Muscle of back (tissue), 3 donors: ENCODE measurements at regions not wholly inside any gene's neighbourhood (a gene's known extent, or its start where the extent isn't known, plus 50 kb on each side); places are given as distances from the start of the nearest gene placed in this dataset.

Experiments used
- DNase-seq, 3 donors: peaks; one replicate each; pipeline versions ENCODE4 v3.0.0 to v3.0.0-alpha.2; 2013

DNA sequence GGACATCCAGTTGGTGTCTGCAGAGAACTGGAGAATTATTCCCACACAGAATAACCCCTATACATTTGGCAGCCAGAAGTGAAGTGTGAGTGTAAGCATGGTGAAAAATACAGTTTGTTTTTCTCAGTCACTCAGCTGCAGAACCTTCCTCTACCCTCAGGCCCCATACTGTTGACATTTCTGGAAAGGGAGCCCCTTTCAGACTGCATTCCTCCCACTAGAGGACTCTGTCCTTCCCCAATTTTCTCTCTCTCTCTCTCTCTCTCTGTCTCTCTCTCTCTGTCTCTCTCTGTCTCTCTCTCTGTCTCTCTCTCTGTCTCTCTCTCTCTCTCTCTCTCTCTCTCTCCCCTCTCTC, 86.8 kb upstream of the STEAP1B start:
- DNase-seq: peak in 1 of 3 donors; percentile 65

DNA sequence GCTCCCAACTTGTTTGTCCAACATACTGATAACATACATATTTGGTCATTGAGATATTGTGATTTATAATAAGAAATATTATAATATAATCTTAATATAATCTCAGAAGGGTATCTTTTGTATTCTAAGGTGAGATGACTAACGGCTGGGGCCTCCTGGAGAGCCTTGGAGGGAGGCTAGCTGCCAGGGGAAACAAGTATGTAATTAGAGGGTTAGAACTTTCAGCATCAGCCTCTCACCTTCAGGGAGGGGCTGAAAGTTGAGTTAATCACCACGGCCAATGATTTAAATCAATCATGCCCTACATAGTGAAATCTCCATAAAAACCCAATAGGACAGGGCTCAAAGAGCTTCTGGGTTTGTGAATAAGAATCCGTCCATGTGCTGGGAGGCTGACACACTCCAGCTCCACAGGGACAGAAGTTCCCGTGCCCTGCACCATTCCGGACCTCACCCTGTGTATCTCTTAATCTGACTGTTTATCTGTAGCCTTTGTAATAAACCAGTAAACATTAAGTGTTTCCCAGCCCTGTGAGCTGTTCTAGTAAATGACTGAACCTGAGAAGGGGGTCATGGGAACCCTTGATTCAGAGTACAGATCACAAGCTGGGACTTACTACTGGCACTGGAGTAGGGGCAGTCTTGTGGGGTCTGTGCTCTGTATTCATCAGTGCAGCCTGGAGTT, 86.3 kb upstream of the STEAP1B start:
- no peak for DNase-seq

DNA sequence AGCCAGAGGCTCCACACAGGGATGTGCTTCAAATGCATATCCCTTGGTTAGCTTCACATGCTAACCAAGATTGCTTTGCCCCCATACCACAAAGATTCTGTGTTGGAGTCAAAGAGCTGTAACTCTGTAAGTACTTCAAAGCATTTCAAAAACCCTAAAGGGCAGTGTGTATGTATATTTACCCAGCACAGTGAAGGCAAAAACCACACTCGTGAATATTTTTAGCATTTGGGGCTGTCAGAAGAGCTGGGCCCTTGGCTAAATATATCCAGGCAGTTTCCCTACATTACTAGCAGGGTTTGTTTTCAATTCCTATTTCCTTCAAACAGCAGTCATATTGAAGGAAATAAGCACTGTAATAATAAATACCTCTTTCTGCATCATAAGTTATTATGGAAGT, 84.2 kb upstream of the STEAP1B start:
- DNase-seq: no peak

DNA sequence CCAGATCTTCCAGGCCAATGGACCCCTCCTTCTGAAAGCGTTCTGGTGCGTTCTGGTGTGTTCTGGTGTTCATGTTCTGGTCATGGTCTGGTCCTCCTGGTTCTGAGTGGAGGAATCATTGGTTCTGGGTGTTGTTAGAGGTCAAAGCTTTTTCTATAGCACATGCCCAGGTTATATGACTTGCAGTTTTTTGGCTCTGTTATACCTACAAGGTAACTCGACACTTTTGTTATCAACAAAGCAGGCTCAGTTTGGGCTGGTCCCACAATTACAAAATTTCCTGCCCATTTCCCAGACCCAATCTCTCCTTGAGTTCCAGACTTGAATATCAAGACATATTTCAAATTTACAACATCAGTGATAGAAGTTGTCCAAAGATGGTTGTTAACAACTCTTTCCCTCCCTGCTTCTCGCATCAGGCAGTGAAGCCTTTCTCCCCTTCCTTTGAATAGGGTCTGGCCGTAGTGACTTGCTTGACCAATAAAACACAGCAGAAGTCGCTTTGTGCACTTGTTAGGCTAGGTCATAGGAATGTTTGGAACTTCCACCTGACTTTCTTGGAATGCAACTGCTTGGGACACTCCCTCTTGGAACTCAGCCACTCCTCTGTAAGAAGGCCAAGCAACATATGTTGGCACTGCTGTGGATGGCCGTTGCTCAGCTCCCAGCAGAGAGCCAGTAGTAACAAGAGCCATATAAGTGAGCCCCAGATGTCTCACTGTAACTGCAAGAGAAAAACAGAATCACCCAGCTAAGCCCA, 83.1 kb upstream of the STEAP1B start:
- peak in 2 of 3 donors; percentile 69 to 78 for DNase-seq

DNA sequence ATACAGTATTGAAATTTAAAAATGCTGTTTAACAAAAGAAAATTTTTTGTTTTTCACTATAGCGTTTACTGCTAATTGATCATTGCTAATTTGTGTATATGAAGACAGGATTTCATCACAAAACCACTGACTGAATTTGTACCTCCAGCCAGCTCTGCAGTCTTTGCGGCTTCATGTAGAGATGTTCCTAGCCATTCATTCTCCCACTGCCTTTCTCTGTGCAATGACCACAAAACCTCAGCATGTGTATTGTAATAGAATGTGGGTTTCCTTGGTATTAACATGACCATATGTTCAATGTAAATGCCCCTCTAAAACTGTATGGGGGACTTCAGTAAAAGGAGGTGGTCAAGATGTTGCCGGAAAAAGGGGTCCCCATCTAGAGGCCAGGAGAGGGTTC, 81.1 kb upstream of the STEAP1B start:
- DNase-seq: no peak

DNA sequence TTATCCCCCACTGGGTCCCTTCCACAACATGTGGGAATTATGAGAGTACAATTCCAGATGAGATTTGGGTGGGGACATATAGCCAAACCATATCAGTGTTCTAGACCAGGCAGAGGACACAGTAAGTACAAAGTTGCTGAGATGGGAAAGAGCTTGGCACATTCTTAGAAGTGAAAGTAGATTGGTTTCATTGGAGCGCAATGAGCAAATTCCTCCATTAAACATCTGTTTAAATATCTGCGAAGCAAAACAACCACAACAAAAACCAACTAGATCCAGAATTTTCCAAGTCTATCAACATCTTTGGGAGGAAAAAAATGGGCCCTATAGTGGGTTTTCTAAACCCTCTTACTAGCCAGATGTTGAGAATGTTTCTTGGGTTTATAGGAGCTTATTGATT, 80.0 kb upstream of the STEAP1B start:
- DNase-seq: no peak

DNA sequence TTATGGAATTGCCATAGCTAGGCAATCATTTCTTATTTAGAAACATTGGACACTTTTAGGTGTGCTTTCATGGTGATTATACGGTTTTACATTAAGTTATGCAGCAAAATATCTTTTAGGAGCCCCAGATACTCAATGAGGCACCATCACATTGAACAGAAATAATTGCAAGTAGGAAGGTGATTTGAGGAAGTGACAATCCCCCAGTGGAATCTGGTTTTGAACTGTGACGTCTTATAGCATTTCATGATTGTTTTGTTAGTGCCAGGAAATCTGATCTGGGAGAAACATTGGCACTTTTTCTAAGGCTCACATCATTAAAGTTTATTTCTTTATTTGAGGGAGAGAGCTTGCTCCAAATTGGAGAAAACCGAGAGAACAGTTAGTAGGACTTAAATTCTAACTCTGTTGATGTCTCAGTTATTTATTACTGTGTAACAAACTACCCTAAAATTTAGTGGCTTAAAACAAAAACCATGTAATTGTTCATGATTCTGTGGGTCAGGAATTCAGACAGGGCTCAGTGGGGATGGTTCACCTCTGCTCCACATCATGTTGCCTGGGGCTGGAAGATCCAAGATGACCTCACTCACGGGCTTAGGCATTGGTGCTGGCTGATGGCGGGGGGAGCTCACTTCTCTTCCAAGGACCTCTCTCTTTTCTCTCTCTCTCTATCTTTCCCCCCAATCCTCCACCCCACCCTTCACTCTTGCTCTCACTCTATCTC, 78.2 kb upstream of the STEAP1B start:
- DNase-seq: no peak

DNA sequence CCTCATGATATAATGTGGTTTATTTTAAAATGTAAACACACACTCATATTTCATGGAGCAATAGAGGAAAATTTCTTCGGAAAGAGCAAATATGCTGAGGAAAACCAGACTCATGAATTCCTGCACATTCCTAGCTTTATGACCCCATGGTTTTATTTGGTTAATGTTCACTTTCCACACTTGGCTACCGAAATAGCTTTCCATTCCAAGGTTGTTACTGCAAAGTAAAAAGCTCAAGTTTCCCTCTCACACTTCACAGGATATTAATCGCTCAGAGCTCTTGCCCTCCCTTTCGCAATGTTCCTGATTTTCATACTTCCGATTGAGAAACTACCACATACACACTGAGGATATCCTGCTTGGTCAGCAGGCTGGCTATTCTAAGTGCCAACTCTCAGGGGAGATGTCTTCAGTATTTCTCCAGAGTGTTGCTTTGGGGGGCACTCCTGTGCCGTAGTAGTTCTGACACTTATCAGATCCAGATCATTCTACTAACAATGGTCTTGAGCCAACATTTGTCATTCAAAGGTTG, 77.5 kb upstream of the STEAP1B start:
- peak; percentile 78 to 91 (median 87) for DNase-seq

DNA sequence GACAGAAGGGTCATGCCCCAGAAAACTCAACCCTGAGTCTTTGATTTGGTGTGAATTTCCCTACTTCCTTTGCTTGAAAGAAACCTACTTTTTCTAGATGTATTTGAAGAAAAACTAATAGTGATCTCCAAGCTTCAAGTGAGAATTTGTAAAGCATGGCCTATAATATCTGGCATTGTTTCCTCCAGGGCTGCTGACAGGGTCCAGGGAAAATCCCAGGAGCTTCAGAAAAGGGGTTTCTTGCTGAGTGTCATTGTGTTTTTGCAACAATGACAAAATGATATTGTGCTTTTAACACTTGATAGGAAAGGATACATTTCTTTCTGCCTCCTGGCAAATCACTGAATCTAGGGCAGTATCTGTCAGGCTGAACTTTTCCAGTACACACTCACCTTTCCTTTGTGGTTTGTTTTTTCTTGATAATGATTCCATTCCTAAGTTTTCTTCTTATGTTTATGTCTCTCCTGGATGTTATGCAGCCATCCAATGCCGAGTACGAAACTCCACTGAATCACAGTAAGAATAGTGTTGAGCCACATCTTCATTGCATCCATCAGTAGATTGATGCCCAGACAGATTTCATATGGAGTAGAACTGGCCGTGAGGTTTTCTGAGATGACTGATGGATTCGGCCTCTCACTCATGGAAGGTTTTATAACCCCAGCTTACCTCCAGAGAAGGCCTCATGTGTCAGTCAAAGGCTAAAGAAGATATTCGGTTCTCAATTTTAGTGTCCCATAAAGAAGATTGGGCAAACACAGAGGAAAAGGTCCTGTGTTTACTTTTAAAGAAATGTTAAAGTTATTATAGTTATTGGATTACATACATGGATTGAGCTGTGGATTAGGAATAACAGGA, 76.9 kb upstream of the STEAP1B start:
- no peak for DNase-seq

DNA sequence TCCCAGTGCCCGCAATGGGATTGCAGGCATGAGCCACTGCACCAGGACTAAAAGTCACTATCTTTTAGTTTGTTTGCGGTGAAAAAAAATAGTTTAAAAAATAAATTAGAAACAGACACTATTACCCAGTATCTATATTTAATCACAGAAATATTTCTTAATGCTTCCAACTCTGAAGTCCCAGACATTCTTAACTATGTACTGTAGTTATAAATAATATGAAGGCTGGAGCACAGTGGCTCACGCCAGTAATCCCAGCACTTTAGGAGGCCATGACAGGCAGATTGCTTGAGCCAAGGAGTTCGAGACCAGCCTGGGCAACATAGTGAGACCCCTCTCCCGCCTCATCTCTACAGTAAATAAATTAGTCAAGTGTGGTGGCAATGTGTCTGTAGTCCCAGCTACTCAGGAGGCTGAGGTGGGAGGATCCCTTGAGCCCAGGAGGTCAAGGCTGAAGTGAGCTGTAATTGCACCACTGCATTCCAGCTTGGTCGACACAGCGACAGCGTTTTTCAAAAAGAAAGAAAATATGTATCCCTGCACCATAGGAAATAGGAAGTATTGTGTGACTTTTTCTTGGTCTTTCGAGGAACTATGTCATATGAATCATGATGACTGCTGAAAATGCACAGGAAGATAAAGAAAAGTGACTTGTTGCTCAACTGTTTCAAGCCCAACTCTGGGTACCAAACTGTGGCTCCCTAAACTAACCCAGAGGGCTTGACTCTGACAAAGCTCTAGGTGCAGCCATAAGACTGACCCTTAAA, 74.9 kb upstream of the STEAP1B start:
- no peak for DNase-seq

DNA sequence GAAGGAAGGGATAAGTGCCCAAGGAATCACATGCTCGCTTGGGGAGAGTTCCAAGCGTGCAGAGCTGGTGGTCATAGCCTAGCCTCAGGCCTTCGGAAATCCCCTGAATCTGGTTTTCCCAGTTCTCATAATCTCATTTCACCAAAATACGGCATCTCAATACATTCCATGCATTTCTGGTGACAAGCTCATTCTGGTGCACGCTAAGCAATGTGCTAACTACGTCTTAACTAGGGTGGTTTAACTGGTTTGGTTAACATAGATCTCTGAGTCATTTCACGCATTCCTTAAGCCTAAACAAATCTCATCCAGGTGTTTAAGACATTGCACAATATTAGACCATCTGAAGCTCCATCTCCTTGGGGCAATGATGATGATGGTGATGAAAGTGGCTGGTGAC, 72.9 kb upstream of the STEAP1B start:
- DNase-seq: no peak

DNA sequence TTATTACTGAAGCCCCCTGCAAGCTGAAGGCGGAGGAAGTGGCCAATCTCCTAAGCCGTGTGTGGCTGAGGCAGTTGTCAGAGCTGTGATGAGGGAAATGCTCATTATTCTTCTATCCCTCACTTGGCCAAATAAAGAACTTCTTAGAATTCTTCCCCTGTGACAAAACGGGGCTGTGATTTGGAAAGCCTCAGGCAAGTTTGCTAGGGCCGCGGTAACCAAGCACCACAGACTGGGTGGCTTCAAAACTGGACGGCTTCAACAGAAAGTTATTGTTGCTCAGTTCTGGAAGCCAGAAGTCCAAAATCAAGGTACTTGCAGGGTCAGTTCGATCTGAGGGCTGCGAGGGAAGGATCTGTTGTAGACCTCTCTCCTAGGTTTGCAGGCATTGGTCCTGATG, 72.3 kb upstream of the STEAP1B start:
- DNase-seq: no peak

DNA sequence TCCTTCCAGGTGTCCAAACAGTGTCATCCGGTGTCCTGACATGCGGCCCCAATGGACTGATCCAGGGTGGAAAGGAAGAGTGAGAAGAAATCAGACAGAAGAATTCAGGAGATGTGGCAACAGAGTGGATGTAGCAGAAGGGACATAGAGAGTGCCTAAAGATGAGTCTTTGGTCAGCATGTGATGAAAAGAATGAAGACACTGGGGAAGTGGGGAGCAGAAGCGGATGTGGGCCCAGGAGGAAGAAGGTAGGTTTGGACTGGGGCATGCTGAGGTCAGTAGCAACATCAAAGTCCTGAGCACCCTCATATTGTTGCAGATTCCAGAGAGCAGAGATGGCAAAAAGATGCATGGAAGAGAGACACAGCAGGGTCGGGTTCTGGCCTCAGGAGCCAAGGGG, 71.8 kb upstream of the STEAP1B start:
- DNase-seq: no peak

DNA sequence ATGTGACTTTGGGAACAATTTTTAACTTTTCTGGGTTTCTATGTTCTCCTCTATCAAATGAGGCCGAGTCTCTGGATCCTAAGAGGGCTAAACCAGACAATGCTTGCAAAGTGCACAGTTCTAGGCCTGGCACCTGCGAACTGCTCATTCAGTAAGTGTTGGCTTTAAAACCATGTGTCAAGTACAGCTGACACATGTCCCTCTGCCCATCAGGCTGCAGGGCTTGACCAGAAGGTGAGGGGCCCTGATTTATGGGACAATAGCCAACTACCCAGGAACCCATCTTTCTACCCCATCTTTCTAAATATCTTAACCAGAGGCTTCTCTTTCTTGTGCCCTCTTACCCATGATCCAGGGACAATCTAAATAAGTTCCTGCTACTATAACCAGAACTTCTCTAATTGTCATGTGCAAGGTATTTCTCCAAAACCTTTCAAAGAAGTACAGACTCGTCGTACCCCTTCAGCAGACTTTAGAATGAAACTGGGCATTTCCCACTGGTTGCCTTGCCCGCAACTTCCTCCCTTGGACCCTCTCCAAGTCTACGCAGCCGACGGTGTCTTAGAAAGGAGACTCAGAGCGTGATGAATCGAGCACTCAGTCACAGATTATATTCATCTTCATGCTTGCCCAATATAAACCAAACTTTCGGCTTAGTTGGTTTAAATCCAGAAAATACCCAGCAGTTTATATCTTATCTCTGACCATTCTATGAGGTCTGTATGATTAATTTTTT, 69.8 kb upstream of the STEAP1B start:
- DNase-seq: peak in 1 of 3 donors; percentile 26

DNA sequence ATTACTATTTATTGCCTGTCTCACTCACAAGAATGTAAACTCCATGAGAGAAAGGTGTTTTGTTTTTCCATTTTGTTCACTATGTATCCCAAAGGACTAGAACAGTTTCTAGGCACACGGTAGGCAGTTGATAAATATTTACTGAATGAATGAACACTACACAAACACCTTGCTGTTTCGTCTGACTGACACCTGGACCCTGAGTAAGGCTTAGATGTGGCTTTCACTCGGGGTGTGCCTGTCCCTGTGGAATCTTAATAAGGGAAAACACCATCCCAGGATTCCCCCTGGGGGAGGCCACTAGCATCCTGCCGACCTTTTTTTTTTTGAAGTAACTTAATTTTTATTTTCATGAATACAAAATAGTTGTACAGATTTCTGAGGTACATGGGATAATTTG, 66.6 kb upstream of the STEAP1B start:
- no peak for DNase-seq

DNA sequence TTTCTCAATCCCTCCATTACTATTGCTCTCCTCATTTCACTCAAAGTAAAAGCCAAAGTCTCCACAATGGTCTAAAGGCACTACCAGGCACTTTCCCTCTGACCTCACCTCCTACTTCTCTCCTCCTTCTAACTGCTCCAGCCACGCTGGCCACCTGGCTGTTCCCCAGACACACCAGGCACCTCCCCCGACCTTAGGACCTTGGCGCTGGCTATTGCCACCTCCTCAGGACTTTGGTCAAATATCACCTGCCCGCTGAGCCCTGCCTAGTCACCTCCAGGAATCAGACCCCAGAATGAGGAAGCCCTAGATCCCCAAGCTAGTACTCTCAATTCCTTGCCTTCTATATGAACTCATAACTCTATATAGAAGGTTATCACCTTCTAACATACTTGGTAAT, 66.2 kb upstream of the STEAP1B start:
- no peak for DNase-seq

DNA sequence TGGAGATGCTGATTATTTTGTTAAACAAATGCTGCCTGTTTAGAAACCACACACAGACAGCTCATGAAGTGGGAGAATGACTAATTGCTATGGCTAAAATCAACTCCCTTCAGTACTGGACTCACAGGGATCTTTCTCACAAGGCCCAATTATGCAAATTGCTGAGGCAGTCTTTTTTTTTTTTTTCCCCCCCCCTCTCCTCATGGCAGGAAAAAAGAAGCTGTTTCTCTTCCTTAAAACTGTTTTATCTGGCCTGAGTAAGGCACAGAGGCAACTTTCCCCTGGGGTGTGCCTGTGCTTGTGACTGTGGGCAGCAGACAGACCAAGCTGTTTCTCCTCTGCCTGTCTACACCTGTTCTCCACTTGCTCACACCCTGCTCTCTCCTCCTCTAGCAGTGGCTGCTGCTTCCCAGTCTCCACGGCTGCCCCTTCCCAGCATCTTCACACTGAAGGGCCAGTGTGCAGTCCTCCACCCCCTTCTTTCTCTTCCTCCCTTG, 65.4 kb upstream of the STEAP1B start:
- DNase-seq: peak in 2 of 3 donors; percentile 24 to 40

DNA sequence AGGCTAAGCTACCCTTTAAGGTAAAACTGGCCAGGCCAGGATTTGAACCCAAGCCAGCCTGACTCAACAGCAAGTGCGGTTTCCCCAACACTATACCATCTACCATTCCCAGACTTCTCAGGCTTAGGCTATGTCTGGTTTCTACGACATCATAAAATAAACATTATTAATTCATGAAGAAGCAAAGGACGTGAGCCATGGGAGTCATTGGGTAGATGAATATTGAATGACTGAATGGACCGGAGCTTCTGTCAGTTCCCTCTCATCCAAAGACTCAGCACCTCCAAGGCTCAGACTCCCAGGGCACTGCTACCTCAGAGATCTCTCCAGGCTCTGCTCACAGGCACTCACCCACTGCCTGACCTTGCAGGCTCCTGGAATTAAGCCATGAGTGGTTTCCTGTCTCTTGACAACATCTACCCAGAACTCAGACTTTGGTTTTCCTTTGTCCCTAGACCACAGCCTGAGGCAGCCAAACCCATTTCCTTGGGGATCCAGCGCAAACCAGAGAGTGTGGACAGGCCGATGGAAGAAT, 64.6 kb upstream of the STEAP1B start:
- peak in 2 of 3 donors; percentile 20 to 83 for DNase-seq

DNA sequence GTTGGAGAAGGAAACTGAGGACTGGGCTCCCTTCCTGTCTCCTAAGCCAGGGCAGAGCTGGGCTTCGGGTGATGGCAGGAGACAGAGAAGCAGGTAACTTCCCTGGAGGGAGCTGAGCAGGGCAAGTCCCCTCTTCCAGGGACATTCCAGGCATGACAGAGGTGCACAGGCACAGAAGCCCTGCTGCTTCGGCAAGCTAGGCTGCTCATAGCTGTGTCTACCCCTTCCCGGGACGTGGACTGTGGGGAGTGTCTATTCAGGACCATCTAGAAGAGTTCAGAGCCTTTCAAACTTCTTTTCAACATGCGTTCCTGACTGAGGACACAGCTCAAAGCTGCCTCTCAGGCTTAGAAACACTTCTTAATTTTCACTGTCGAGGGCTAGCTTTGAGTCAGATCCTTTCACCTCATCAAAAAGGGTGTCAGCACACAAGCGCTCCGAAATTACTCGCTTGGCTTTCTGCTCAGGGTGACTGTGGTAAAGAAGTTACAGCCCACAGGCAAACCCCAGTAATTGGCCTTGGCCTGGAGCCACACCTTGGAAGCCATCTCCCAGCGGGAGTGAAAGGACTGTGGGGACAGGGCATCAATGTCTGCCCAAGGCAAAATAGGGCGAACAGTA, 63.7 kb upstream of the STEAP1B start:
- peak in 1 of 3 donors; percentile 24 for DNase-seq
